ENCODE measurements at regions not wholly inside any gene's neighbourhood (a gene's known extent, or its start where the extent isn't known, plus 50 kb on each side); places are given as distances from the start of the nearest gene placed in this dataset.

GRCh38 chr5:2946315-2946714 lies 194.8 kb upstream of the IRX2 start:
- no peak for DNase-seq (ENCODE audit: low spot score)
- 90% methylated on average over 6 of the region's 6 CpGs for WGBS
- Histone ChIP-seq H3K9me3 (no peaks in the 10 kb centered on the region), H3K4me3 (no peak overlapping the region), H3K4me1 (replicated peaks) (no peaks in the 10 kb centered on the region), H3K27me3 (replicated peaks; ENCODE audit: insufficient read depth) (no peaks in the 10 kb centered on the region), H3K36me3 (no peaks in the 10 kb centered on the region), H3K27ac (no peak overlapping the region)
- no peak for TF ChIP-seq CTCF (IDR thresholded peaks at IDR 0.05)
- TF ChIP-seq POLR2A (IDR thresholded peaks at IDR 0.05): no peak
- TF ChIP-seq POLR2AphosphoS5 (IDR thresholded peaks at IDR 0.05): no peak
- intact Hi-C loops (cut with DNase I): no loop called here

- 92% methylated on average over 4 of the region's 4 CpGs for WGBS
- no peak for DNase-seq (ENCODE audit: low spot score)
- intact Hi-C loops (cut with DNase I): no loop called here
- no peak overlapping the region for H3K27ac ChIP-seq
- TF ChIP-seq POLR2A (IDR thresholded peaks at IDR 0.05): no peak
- no peak for TF ChIP-seq POLR2AphosphoS5 (IDR thresholded peaks at IDR 0.05)
- no peak for TF ChIP-seq CTCF (IDR thresholded peaks at IDR 0.05)
- H3K27me3 ChIP-seq (replicated peaks; ENCODE audit: insufficient read depth): no peaks in the 10 kb centered on the region
- H3K4me3 ChIP-seq: no peak overlapping the region
- no peaks in the 10 kb centered on the region for H3K9me3 ChIP-seq
- H3K4me1 ChIP-seq (replicated peaks): no peaks in the 10 kb centered on the region
- no peaks in the 10 kb centered on the region for H3K36me3 ChIP-seq
These were observed 184.9 kb upstream of the IRX2 start for GRCh38 chr5:2936413-2936812.

- H3K27me3 ChIP-seq (replicated peaks; ENCODE audit: insufficient read depth): peaks cover 2% of the 10 kb centered on the region
- no peak overlapping the region for H3K27ac ChIP-seq
- H3K36me3 ChIP-seq: no peaks in the 10 kb centered on the region
- DNase-seq (ENCODE audit: low spot score): no peak
- no peaks in the 10 kb centered on the region for H3K9me3 ChIP-seq
- no peak for TF ChIP-seq POLR2A (IDR thresholded peaks at IDR 0.05)
- no peak for TF ChIP-seq POLR2AphosphoS5 (IDR thresholded peaks at IDR 0.05)
- no peak for TF ChIP-seq CTCF (IDR thresholded peaks at IDR 0.05)
- intact Hi-C loops (cut with DNase I): no loop called here
- H3K4me1 ChIP-seq (replicated peaks): no peaks in the 10 kb centered on the region
- 94% methylated on average over 10 of the region's 10 CpGs for WGBS
- no peak overlapping the region for H3K4me3 ChIP-seq
These were observed 178.3 kb upstream of the IRX2 start for GRCh38 chr5:2929779-2930178.

GRCh38 chr5:2921651-2922050 lies 170.2 kb upstream of the IRX2 start:
- no peaks in the 10 kb centered on the region for H3K4me1 ChIP-seq (replicated peaks)
- no peaks in the 10 kb centered on the region for H3K27me3 ChIP-seq (replicated peaks; ENCODE audit: insufficient read depth)
- H3K9me3 ChIP-seq: no peaks in the 10 kb centered on the region
- H3K36me3 ChIP-seq: no peaks in the 10 kb centered on the region
- no peak for DNase-seq (ENCODE audit: low spot score)
- H3K27ac ChIP-seq: no peak overlapping the region
- TF ChIP-seq POLR2AphosphoS5 (IDR thresholded peaks at IDR 0.05): no peak
- no peak for TF ChIP-seq POLR2A (IDR thresholded peaks at IDR 0.05)
- no peak for TF ChIP-seq CTCF (IDR thresholded peaks at IDR 0.05)
- WGBS: 93% methylated on average over 9 of the region's 9 CpGs
- intact Hi-C loops (cut with DNase I): no loop called here
- H3K4me3 ChIP-seq: no peak overlapping the region

GRCh38 chr5:2921176-2921575 lies 169.7 kb upstream of the IRX2 start:
- Histone ChIP-seq H3K36me3 (no peaks in the 10 kb centered on the region), H3K27me3 (replicated peaks; ENCODE audit: insufficient read depth) (no peaks in the 10 kb centered on the region), H3K4me1 (replicated peaks) (no peaks in the 10 kb centered on the region), H3K4me3 (no peak overlapping the region), H3K27ac (no peak overlapping the region), H3K9me3 (no peaks in the 10 kb centered on the region)
- intact Hi-C loops (cut with DNase I): no loop called here
- no peak for DNase-seq (ENCODE audit: low spot score)
- WGBS: 94% methylated on average over 5 of the region's 5 CpGs
- TF ChIP-seq POLR2A (IDR thresholded peaks at IDR 0.05) (no peak), CTCF (IDR thresholded peaks at IDR 0.05) (no peak), POLR2AphosphoS5 (IDR thresholded peaks at IDR 0.05) (no peak)
